Memory B cell (primary cell): ENCODE measurements at regions not wholly inside any gene's neighbourhood (a gene's known extent, or its start where the extent isn't known, plus 50 kb on each side); places are given as distances from the start of the nearest gene placed in this dataset.

Experiments
- ATAC-seq: fragments of 150-1000 bp; cut with Tn5 transposase; 2 replicates; pipeline ENCODE4 v1.10.0; 2021; ENCODE audit warnings: low read depth, mild to moderate bottlenecking, moderate library complexity
- DNase-seq, 2 donors: peaks; one replicate each; pipeline ENCODE4 v3.0.0; 2022; ENCODE audit warnings: low spot score in 2 of 2
- H3K27ac Mint-ChIP-seq: one replicate; pipeline ENCODE4 v1.8.0; 2022; ENCODE audit warnings: mild to moderate bottlenecking, moderate library complexity, mixed read lengths
- H3K27me3 Mint-ChIP-seq: one replicate; pipeline ENCODE4 v1.8.0; 2022; ENCODE audit warnings: mixed read lengths
- H3K36me3 Mint-ChIP-seq: one replicate; pipeline ENCODE4 v1.8.0; 2022; ENCODE audit warnings: mild to moderate bottlenecking, mixed read lengths
- H3K4me1 Mint-ChIP-seq: one replicate; pipeline ENCODE4 v1.8.0; 2022; ENCODE audit warnings: mixed read lengths
- H3K4me3 Mint-ChIP-seq: one replicate; pipeline ENCODE4 v1.8.0; 2022; ENCODE audit warnings: mild to moderate bottlenecking, moderate library complexity, mixed read lengths
- H3K9me3 Mint-ChIP-seq: one replicate; pipeline ENCODE4 v1.8.0; 2022; ENCODE audit warnings: mixed read lengths

DNA sequence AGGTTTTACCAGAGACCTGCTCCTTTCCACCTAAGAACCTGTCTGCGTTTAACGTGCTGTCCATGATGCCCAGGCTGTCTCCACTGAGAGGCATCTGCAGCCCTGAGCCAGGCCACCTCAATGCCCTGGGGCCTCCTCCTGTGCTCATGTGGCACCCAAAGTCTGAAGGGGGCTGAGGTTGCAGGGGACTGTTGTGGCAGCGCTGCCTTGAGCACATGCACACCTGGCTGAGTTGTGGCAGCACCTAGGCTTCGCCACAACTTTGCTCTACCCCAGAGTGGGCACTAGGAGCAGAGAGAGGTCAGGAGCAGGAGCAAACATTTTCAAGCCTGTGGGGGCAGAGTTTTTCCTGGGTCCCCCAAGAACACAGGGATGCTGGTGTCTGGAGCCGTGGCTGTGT is 1527.1 kb downstream of the PLA2G4A start:
- Mint-ChIP-seq H3K36me3 (no peaks in the 10 kb centered on the region), H3K27me3 (no peaks in the 10 kb centered on the region), H3K4me3 (no peak overlapping the region), H3K4me1 (no peaks in the 10 kb centered on the region), H3K9me3 (peaks cover 8% of the 10 kb centered on the region), H3K27ac (no peak overlapping the region)
- DNase-seq (no peak), ATAC-seq (no peak)

DNA sequence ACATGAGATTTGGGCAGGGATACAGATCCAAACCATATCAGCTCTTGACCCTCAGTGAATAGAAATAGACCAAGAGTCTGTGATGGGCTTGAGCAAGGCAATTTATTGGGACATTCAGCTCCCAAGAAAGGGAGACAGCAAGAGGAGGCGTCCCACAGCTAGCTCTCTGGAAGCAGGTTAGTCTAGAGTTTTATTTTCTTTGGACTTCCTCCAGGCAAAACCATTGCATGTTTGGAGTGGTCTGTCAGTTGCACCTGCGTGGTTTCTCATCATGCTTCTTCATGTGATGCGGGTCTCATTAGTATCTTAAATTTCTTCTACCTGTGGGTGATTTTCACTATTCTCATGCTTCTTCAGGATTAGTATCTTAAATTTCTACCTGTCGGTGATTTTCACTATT is 1530.6 kb downstream of the PLA2G4A start:
- no peak for ATAC-seq

GRCh38 chr1:188363943-188364342 is 1535.2 kb downstream of the PLA2G4A start:
- Mint-ChIP-seq H3K4me3 (no peak overlapping the region), H3K4me1 (no peaks in the 10 kb centered on the region), H3K36me3 (no peaks in the 10 kb centered on the region), H3K27me3 (no peaks in the 10 kb centered on the region), H3K27ac (no peak overlapping the region), H3K9me3 (peaks cover 6% of the 10 kb centered on the region)
- DNase-seq, result no peak
- no peak for ATAC-seq

More for the DNA sequence above, 1530.6 kb downstream of the PLA2G4A start:
- Mint-ChIP-seq H3K27ac (no peak overlapping the region), H3K4me3 (no peak overlapping the region), H3K36me3 (no peaks in the 10 kb centered on the region), H3K27me3 (no peaks in the 10 kb centered on the region), H3K9me3 (peaks cover 8% of the 10 kb centered on the region), H3K4me1 (no peaks in the 10 kb centered on the region)
- DNase-seq, result no peak

GRCh38 chr1:188364927-188365449 is 1536.2 kb downstream of the PLA2G4A start:
- Mint-ChIP-seq H3K27ac (no peak overlapping the region), H3K36me3 (no peaks in the 10 kb centered on the region), H3K4me1 (no peaks in the 10 kb centered on the region), H3K27me3 (no peaks in the 10 kb centered on the region), H3K4me3 (no peak overlapping the region), H3K9me3 (peaks cover 3% of the 10 kb centered on the region)
- no peak for DNase-seq
- no peak for ATAC-seq

DNA sequence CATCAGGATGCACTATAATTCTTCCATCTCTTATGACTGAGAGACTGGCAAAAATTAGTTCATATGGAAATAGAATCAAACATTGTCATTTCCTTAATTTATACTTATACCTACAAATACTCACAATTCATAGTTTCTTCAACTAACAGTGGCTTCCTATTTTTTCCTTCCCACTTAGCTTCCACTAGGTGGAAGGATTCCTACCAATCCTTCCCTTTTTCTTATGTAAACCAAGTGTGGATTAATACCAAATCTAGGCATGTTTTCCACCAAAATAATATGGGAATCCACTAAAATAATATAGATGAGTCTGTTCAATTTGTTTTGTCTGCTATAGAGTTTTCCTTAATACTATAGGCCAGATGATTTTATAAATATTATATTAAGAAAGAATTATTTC is 1537.1 kb downstream of the PLA2G4A start:
- Mint-ChIP-seq H3K27ac (no peak overlapping the region), H3K4me1 (no peaks in the 10 kb centered on the region), H3K4me3 (no peak overlapping the region), H3K36me3 (no peaks in the 10 kb centered on the region), H3K27me3 (no peaks in the 10 kb centered on the region), H3K9me3 (peaks cover 1% of the 10 kb centered on the region)
- ATAC-seq, result no peak
- no peak for DNase-seq

DNA sequence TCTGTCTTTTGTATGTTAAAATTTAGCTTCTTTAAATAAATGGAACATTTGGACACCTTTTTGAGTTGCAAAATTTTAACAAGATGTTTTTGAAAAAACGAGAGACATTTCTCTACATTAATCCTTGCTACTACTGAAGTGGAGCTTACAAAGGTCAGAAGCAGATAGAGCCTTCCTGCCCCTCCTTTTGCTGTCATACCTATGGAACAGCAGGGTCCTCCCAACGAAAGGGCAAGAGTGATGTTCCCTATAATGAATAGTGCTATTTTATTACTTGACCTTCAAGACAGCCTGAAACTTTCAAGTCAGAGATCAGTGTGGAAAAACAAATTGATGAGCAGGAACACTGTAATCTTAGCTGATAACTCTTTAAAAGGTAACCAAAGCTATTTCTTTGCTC is 1538.9 kb downstream of the PLA2G4A start:
- Mint-ChIP-seq H3K4me1 (no peaks in the 10 kb centered on the region), H3K9me3 (peaks cover 2% of the 10 kb centered on the region), H3K4me3 (no peak overlapping the region), H3K27ac (no peak overlapping the region), H3K36me3 (no peaks in the 10 kb centered on the region), H3K27me3 (no peaks in the 10 kb centered on the region)
- DNase-seq (no peak), ATAC-seq (no peak)

- no peak for ATAC-seq
- no peaks in the 10 kb centered on the region for H3K36me3 Mint-ChIP-seq
These were observed 1542.6 kb downstream of the PLA2G4A start for GRCh38 chr1:188371295-188371806.

DNA sequence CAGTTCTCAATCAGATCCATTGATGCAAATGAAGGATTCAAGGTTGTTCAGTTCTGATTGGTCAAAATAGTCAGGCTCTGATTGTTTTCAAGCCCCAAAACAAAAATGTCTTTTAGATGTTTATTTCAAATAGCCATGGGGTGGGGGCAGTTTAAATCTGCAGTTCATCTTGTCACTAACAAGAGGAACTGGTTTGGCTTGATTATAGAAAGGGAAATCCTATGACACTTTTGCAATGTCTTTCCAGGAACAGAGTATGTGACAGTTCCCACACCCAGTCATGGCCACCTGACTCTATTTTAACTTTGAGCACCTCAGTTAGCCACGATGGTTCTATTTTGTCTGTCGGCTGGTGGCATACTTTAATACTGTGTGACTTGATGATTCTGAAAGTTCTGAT is 1544.1 kb downstream of the PLA2G4A start:
- H3K36me3 Mint-ChIP-seq, result no peaks in the 10 kb centered on the region
- ATAC-seq (no peak), DNase-seq (no peak)
- no peaks in the 10 kb centered on the region for H3K4me1 Mint-ChIP-seq
- H3K27me3 Mint-ChIP-seq, result no peaks in the 10 kb centered on the region
- H3K4me3 Mint-ChIP-seq, result no peak overlapping the region
- peaks cover 2% of the 10 kb centered on the region for H3K9me3 Mint-ChIP-seq
- no peak overlapping the region for H3K27ac Mint-ChIP-seq

More at GRCh38 chr1:188371295-188371806, 1542.6 kb downstream of the PLA2G4A start:
- Mint-ChIP-seq H3K9me3 (peaks cover 2% of the 10 kb centered on the region), H3K4me1 (no peaks in the 10 kb centered on the region), H3K4me3 (no peak overlapping the region), H3K27me3 (no peaks in the 10 kb centered on the region), H3K27ac (no peak overlapping the region)
- DNase-seq, result no peak

DNA sequence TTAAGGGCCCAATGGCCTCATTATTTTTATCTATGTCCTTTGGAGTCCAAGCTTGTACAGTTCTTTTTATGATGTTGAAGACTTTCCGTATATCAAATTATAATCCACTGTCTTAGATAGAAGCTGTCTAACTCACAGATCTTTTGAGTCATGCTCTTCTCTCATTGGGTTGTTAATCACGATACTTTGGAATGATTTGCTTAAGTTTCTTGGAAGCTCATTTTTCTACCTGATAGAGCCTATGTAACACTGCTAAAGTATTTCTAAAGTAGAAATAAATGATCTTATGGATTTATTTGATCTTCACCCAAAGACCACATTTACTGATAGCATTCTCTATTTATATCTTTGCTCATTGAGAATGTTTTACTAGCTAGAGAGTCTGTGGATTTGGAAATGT is 1554.1 kb downstream of the PLA2G4A start:
- DNase-seq (no peak), ATAC-seq (no peak)
- no peaks in the 10 kb centered on the region for H3K36me3 Mint-ChIP-seq
- H3K4me3 Mint-ChIP-seq, result no peak overlapping the region
- H3K9me3 Mint-ChIP-seq, result peaks cover 6% of the 10 kb centered on the region
- H3K4me1 Mint-ChIP-seq, result no peaks in the 10 kb centered on the region
- H3K27me3 Mint-ChIP-seq, result no peaks in the 10 kb centered on the region
- H3K27ac Mint-ChIP-seq, result no peak overlapping the region

DNA sequence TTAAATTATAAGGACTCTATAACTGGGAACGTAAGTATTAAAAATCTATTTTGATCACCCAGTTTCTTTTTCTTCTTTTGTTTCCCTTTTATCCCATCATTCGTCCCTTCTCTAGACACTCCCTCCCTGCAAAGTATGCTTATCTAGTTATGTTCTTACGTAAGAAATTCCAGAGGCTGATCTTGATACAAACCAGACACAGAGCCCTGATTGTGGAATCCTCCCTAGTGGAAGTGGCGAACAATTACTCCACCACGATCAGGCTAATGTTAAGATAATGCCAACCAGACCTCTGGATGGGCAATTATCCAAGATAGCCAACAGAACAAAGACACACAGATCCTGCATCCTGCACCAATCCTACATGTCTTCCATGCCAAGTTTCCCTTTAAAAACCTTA is 1557.4 kb downstream of the PLA2G4A start:
- DNase-seq, result no peak
- Mint-ChIP-seq H3K9me3 (peaks cover 2% of the 10 kb centered on the region), H3K27ac (no peak overlapping the region), H3K4me3 (no peak overlapping the region), H3K27me3 (no peaks in the 10 kb centered on the region), H3K36me3 (no peaks in the 10 kb centered on the region), H3K4me1 (no peaks in the 10 kb centered on the region)
- ATAC-seq, result no peak

- ATAC-seq, result no peak
- Mint-ChIP-seq H3K4me3 (no peak overlapping the region), H3K9me3 (peaks cover 2% of the 10 kb centered on the region), H3K36me3 (no peaks in the 10 kb centered on the region), H3K27ac (no peak overlapping the region), H3K4me1 (no peaks in the 10 kb centered on the region), H3K27me3 (no peaks in the 10 kb centered on the region)
- no peak for DNase-seq
These were observed 1557.9 kb downstream of the PLA2G4A start for GRCh38 chr1:188386666-188387065.

GRCh38 chr1:188394677-188395076 is 1565.9 kb downstream of the PLA2G4A start:
- Mint-ChIP-seq H3K4me3 (no peak overlapping the region), H3K27ac (no peak overlapping the region), H3K4me1 (no peaks in the 10 kb centered on the region), H3K27me3 (no peaks in the 10 kb centered on the region), H3K9me3 (peaks cover 10% of the 10 kb centered on the region), H3K36me3 (no peaks in the 10 kb centered on the region)
- no peak for DNase-seq
- no peak for ATAC-seq

- Mint-ChIP-seq H3K27ac (no peak overlapping the region), H3K36me3 (no peaks in the 10 kb centered on the region), H3K4me1 (no peaks in the 10 kb centered on the region), H3K4me3 (no peak overlapping the region), H3K9me3 (peaks cover 15% of the 10 kb centered on the region), H3K27me3 (no peaks in the 10 kb centered on the region)
- ATAC-seq (no peak), DNase-seq (no peak)
These were observed 1568.8 kb downstream of the PLA2G4A start for GRCh38 chr1:188397521-188397920.

GRCh38 chr1:188402986-188403385 is 1574.2 kb downstream of the PLA2G4A start:
- no peak for ATAC-seq
- Mint-ChIP-seq H3K27ac (no peak overlapping the region), H3K4me1 (no peaks in the 10 kb centered on the region), H3K36me3 (no peaks in the 10 kb centered on the region), H3K27me3 (no peaks in the 10 kb centered on the region), H3K4me3 (no peak overlapping the region), H3K9me3 (peaks cover 11% of the 10 kb centered on the region)
- no peak for DNase-seq

DNA sequence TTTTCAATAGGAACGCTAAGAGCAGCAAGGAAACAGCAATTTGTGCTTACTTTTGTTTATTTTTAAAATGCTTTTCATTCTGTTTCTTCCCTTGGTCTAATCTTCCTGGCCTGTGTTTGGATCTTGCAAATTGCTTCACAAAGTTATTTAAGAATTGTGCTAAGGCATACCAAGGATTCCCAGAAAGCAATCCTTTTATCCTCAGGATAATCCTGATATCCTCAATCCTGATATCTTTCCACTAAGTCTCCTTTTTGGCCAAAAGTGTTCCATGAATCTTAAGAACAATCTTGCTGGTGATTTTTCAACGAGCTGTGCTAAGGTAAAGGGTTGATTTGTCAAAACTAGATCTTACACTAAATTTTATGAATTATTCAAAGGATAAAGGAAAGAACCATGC is 1577.9 kb downstream of the PLA2G4A start:
- Mint-ChIP-seq H3K9me3 (no peaks in the 10 kb centered on the region), H3K27me3 (no peaks in the 10 kb centered on the region), H3K36me3 (no peaks in the 10 kb centered on the region), H3K4me3 (no peak overlapping the region), H3K27ac (no peak overlapping the region), H3K4me1 (no peaks in the 10 kb centered on the region)
- no peak for DNase-seq
- no peak for ATAC-seq
